IgD-negative memory B cell (primary cell): ENCODE measurements at regions not wholly inside any gene's neighbourhood (a gene's known extent, or its start where the extent isn't known, plus 50 kb on each side); places are given as distances from the start of the nearest gene placed in this dataset.

Experiments
- H3K27ac Mint-ChIP-seq, 3 donors: one replicate each; pipeline ENCODE4 v1.8.0; 2020 to 2022; ENCODE audit warnings: mild to moderate bottlenecking in 3 of 3, mixed read lengths in 3 of 3, moderate library complexity in 1 of 3
- H3K27me3 Mint-ChIP-seq: one replicate; pipeline ENCODE4 v1.8.0; 2021; ENCODE audit warnings: mixed read lengths
- H3K36me3 Mint-ChIP-seq: one replicate; pipeline ENCODE4 v1.8.0; 2020; ENCODE audit warnings: mild to moderate bottlenecking, mixed read lengths
- H3K4me1 Mint-ChIP-seq, 3 donors: one replicate each; pipeline ENCODE4 v1.8.0; 2020 to 2022; ENCODE audit warnings: mixed read lengths in 3 of 3, mild to moderate bottlenecking in 1 of 3
- H3K4me3 Mint-ChIP-seq, 4 donors: one replicate each; pipeline ENCODE4 v1.8.0; 2020 to 2022; ENCODE audit warnings: mild to moderate bottlenecking in 4 of 4, mixed read lengths in 4 of 4, moderate library complexity in 3 of 4
- H3K9me3 Mint-ChIP-seq, 3 donors: one replicate each; pipeline ENCODE4 v1.8.0; 2020 to 2021; ENCODE audit warnings: mixed read lengths in 3 of 3, mild to moderate bottlenecking in 1 of 3

DNA sequence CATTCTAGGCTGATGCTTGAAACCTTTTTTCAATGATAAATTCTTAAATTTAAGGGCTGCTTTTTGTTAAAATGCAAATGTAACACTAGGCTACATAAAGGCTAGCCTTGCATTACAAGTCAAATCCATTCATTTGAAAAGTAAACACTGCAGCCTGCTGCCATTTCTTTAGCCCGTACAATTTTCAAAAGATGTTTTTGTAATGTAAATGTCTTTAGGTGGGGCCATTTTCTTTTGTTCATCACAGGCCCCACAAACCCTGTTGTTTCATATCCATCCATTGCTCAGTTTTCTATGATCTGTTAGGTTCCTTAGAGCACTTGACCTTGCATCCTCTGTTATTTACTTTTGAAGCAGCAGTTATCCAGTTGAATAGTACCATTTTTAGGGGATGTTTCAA, 296.2 kb upstream of the AMOT start:
- no peaks in the 10 kb centered on the region for H3K36me3 Mint-ChIP-seq
- H3K4me1 Mint-ChIP-seq, result no peaks in the 10 kb centered on the region
- H3K27ac Mint-ChIP-seq, result no peak overlapping the region
- H3K27me3 Mint-ChIP-seq, result peaks cover 1% of the 10 kb centered on the region
- H3K9me3 Mint-ChIP-seq, result peaks cover 0 to 4% (median 2%) of the 10 kb centered on the region in 3 donors
- H3K4me3 Mint-ChIP-seq, result no peak overlapping the region

DNA sequence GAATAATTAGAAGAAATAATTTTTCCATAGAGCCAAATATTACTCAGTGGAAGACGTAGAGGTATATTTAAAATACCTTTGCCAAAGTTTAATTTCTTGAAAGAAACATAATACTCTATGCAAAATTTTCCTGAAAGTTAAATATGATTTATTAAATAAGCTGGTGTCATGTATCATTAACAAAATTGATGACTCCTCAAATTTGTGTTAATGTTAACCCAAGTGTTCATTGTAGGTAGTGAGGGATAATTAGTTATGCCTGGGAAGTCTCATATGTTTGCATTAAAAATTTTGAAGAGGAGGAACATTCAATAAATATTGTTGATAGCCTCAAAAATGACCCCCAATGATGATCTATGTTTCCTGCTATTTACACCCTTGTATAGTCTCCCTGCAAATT, 292.7 kb upstream of the AMOT start:
- H3K27ac Mint-ChIP-seq, result no peak overlapping the region
- H3K36me3 Mint-ChIP-seq, result no peaks in the 10 kb centered on the region
- H3K4me1 Mint-ChIP-seq, result no peaks in the 10 kb centered on the region
- H3K27me3 Mint-ChIP-seq, result peaks cover 1% of the 10 kb centered on the region
- peaks cover 0 to 4% (median 0%) of the 10 kb centered on the region in 3 donors for H3K9me3 Mint-ChIP-seq
- no peak overlapping the region for H3K4me3 Mint-ChIP-seq

- Mint-ChIP-seq H3K36me3 (no peaks in the 10 kb centered on the region), H3K9me3 (peaks cover 0 to 2% (median 0%) of the 10 kb centered on the region in 3 donors), H3K27ac (no peak overlapping the region), H3K27me3 (no peaks in the 10 kb centered on the region), H3K4me1 (peaks cover 0 to 1% (median 0%) of the 10 kb centered on the region in 3 donors), H3K4me3 (no peak overlapping the region)
Observed at GRCh38 chrX:113124693-113125092, 284.1 kb upstream of the AMOT start.

GRCh38 chrX:113075521-113075920, 234.9 kb upstream of the AMOT start:
- Mint-ChIP-seq H3K4me1 (no peaks in the 10 kb centered on the region), H3K9me3 (peaks cover 0 to 2% (median 1%) of the 10 kb centered on the region in 3 donors), H3K4me3 (no peak overlapping the region), H3K27me3 (peaks cover 3% of the 10 kb centered on the region), H3K27ac (no peak overlapping the region), H3K36me3 (no peaks in the 10 kb centered on the region)

GRCh38 chrX:113059714-113060113, 219.1 kb upstream of the AMOT start:
- H3K4me1 Mint-ChIP-seq, result peaks cover 0 to 2% (median 2%) of the 10 kb centered on the region in 3 donors
- H3K27me3 Mint-ChIP-seq, result no peaks in the 10 kb centered on the region
- H3K9me3 Mint-ChIP-seq, result peaks cover 3 to 9% (median 5%) of the 10 kb centered on the region in 3 donors
- no peak overlapping the region for H3K4me3 Mint-ChIP-seq
- H3K27ac Mint-ChIP-seq, result no peak overlapping the region
- H3K36me3 Mint-ChIP-seq, result no peaks in the 10 kb centered on the region

DNA sequence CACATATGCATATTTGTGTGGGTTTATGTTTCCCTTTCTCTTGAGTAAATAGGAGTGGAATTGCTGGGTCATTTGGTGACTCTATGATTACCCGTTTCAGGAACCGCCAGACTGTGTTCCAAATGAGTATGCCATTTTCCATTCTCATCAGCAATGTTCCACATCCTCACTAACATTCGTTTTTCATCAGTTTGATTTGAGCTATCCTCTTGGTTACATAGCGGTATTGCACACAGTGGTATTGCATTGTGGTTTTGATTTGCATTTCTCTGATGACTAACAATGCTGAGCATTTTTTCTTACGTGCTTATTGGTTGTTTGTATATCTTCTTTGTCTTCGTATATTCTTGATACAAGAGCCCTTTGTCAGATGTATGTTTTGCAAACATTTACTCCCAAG, 218.0 kb upstream of the AMOT start:
- Mint-ChIP-seq H3K4me1 (peaks cover 0 to 2% (median 2%) of the 10 kb centered on the region in 3 donors), H3K36me3 (no peaks in the 10 kb centered on the region), H3K27ac (no peak overlapping the region), H3K9me3 (peaks cover 2 to 5% (median 2%) of the 10 kb centered on the region in 3 donors), H3K4me3 (no peak overlapping the region), H3K27me3 (no peaks in the 10 kb centered on the region)

GRCh38 chrX:113048896-113049295, 208.3 kb upstream of the AMOT start:
- Mint-ChIP-seq H3K27ac (no peak overlapping the region), H3K27me3 (peaks cover 3% of the 10 kb centered on the region), H3K4me1 (no peaks in the 10 kb centered on the region), H3K4me3 (no peak overlapping the region), H3K36me3 (no peaks in the 10 kb centered on the region), H3K9me3 (peaks cover 2 to 4% (median 3%) of the 10 kb centered on the region in 3 donors)

DNA sequence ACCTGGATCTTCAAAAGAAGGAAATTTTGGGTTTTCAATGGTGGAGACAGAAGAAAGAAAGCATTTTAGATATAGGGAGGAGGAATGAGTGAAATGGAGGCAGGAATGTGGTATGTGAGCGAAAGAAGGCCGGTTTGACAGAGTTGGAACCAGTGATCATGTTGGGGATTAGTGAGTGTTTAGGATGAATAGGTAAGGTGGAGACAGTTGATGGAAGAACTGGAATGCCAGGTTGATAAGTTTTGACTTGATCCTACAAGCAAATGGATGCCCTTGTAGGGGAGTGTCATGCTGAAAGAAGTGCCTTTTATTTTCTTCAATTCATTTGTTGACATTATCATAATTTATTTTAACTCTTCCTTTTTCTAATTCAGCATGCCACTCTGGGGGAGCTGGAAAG, 207.8 kb upstream of the AMOT start:
- Mint-ChIP-seq H3K36me3 (no peaks in the 10 kb centered on the region), H3K4me3 (no peak overlapping the region), H3K27me3 (peaks cover 3% of the 10 kb centered on the region), H3K9me3 (peaks cover 2 to 4% (median 2%) of the 10 kb centered on the region in 3 donors), H3K4me1 (no peaks in the 10 kb centered on the region), H3K27ac (no peak overlapping the region)

DNA sequence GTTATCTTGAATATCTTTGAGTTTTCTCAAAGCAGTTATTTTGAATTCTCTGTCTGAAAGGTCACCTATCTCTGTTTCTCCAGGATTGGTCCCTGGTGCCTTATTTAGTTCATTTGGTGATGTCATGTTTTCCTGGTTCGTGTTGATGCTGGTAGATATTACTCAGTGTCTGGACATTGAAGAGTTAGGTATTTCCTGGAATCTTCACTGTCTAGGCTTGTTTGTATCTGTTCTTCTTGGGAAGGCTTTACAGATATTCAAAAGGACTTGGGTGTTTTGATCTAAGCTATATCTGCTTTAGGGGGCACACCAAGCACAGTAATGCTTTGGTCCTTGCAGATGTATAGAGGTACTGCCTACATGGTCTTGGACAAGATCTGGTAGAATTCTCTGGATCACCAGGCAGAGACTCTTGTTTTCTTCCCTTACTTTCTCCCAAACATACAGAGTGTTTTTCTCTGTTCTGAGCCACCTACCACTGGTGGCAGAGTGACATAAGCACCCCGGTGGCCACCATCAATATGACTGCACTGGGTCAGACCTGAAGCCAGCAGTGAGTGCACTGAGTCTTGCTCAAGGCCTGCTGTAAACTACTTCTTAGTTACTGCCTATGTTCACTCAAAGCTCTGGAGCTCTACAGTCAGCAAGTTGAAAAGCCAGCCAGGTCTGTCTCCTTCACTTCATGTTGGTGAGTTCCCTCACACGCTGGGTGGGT, 193.5 kb upstream of the AMOT start:
- Mint-ChIP-seq H3K4me3 (no peak overlapping the region), H3K36me3 (no peaks in the 10 kb centered on the region), H3K4me1 (no peaks in the 10 kb centered on the region), H3K27ac (no peak overlapping the region), H3K27me3 (no peaks in the 10 kb centered on the region), H3K9me3 (peaks cover 3 to 7% (median 4%) of the 10 kb centered on the region in 3 donors)

DNA sequence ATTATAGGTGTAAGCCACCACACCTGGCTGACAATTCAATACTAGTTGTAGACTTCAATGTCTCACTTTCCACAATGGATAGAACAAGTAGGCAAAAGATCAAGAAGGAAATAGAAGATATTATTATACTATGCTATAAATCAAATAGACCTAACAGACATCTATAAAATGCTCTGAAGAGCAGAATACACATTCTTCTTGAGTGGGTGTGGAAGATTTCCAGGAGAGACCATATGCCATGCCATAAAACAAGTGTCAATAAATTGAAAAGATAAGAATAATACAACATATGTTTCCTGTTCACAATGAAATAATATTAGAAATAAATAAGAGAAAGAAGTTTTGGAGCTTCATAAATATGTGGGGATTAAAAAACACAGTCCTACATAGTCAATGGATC, 179.3 kb upstream of the AMOT start:
- Mint-ChIP-seq H3K9me3 (peaks cover 0 to 4% (median 0%) of the 10 kb centered on the region in 3 donors), H3K36me3 (no peaks in the 10 kb centered on the region), H3K4me3 (no peak overlapping the region), H3K27me3 (no peaks in the 10 kb centered on the region), H3K4me1 (no peaks in the 10 kb centered on the region), H3K27ac (no peak overlapping the region)

- Mint-ChIP-seq H3K9me3 (peaks cover 0 to 2% (median 0%) of the 10 kb centered on the region in 3 donors), H3K27ac (no peak overlapping the region), H3K27me3 (peaks cover 2% of the 10 kb centered on the region), H3K36me3 (no peaks in the 10 kb centered on the region), H3K4me3 (no peak overlapping the region), H3K4me1 (no peaks in the 10 kb centered on the region)
Observed at GRCh38 chrX:113009837-113010236, 169.2 kb upstream of the AMOT start.

- Mint-ChIP-seq H3K27me3 (peaks cover 2% of the 10 kb centered on the region), H3K4me1 (no peaks in the 10 kb centered on the region), H3K27ac (no peak overlapping the region), H3K9me3 (peaks cover 0 to 2% (median 0%) of the 10 kb centered on the region in 3 donors), H3K36me3 (no peaks in the 10 kb centered on the region), H3K4me3 (no peak overlapping the region)
Observed at GRCh38 chrX:113009029-113009428, 168.4 kb upstream of the AMOT start.

DNA sequence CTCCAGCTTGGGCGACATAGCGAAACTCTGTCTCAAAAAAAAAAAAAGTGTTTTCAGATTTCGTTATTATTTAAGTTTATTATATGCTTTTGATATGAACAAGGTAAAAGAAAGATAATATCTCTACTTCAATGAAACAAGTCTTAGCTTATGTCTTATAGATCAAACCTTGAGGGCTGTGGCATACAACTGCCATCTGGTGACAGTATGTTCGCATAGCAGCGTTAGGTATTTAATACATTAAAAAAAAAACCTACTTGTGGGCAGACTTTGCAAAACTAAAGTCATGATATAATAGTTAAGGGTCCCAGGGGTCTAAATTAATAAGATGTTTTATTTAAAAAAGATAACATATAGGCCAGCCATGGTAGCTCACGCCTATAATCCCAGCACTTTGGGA, 161.2 kb upstream of the AMOT start:
- H3K9me3 Mint-ChIP-seq, result peaks cover 0 to 1% (median 0%) of the 10 kb centered on the region in 3 donors
- H3K4me1 Mint-ChIP-seq, result no peaks in the 10 kb centered on the region
- H3K36me3 Mint-ChIP-seq, result no peaks in the 10 kb centered on the region
- no peak overlapping the region for H3K4me3 Mint-ChIP-seq
- H3K27me3 Mint-ChIP-seq, result peaks cover 2% of the 10 kb centered on the region
- H3K27ac Mint-ChIP-seq, result no peak overlapping the region

GRCh38 chrX:112997991-112998390, 157.4 kb upstream of the AMOT start:
- no peaks in the 10 kb centered on the region for H3K36me3 Mint-ChIP-seq
- H3K4me1 Mint-ChIP-seq, result peaks cover 0 to 1% (median 0%) of the 10 kb centered on the region in 3 donors
- no peak overlapping the region for H3K27ac Mint-ChIP-seq
- peaks cover 2% of the 10 kb centered on the region for H3K27me3 Mint-ChIP-seq
- no peak overlapping the region for H3K4me3 Mint-ChIP-seq
- H3K9me3 Mint-ChIP-seq, result no peaks in the 10 kb centered on the region

- Mint-ChIP-seq H3K9me3 (no peaks in the 10 kb centered on the region), H3K27me3 (no peaks in the 10 kb centered on the region)
Observed at GRCh38 chrX:112991801-112992200, 151.2 kb upstream of the AMOT start.

GRCh38 chrX:112979879-112980278, 139.2 kb upstream of the AMOT start:
- H3K4me3 Mint-ChIP-seq, result no peak overlapping the region
- peaks cover 0 to 4% (median 1%) of the 10 kb centered on the region in 3 donors for H3K9me3 Mint-ChIP-seq
- H3K27ac Mint-ChIP-seq, result no peak overlapping the region
- H3K27me3 Mint-ChIP-seq, result peaks cover 1% of the 10 kb centered on the region
- H3K36me3 Mint-ChIP-seq, result no peaks in the 10 kb centered on the region
- peaks cover 0 to 2% (median 0%) of the 10 kb centered on the region in 3 donors for H3K4me1 Mint-ChIP-seq

More at GRCh38 chrX:112991801-112992200, 151.2 kb upstream of the AMOT start:
- Mint-ChIP-seq H3K4me3 (no peak overlapping the region), H3K36me3 (no peaks in the 10 kb centered on the region), H3K4me1 (peaks cover 0 to 1% (median 0%) of the 10 kb centered on the region in 3 donors), H3K27ac (no peak overlapping the region)
